HL-60 (cell line): ENCODE measurements at regions not wholly inside any gene's neighbourhood (a gene's known extent, or its start where the extent isn't known, plus 50 kb on each side); places are given as distances from the start of the nearest gene placed in this dataset.

ENCODE experiments used
- DNase-seq, 2 experiments: peaks; one replicate each; pipeline ENCODE4 v3.0.0-alpha.2; 2010 to 2020; ENCODE audit warnings: low read depth in 1 of 2, low spot score in 1 of 2
- H3K27ac ChIP-seq: fragments of 250-450 bp; sonication (Bioruptor Pico); replicated peaks from 2 replicates; pipeline ENCODE4 v1.5.1; 2020; ENCODE audit warnings: mild to moderate bottlenecking, moderate library complexity
- H3K27me3 ChIP-seq: fragments of 250-450 bp; sonication (Bioruptor Pico); 2 replicates; pipeline ENCODE4 v1.5.1; 2021; ENCODE audit warnings: mild to moderate bottlenecking, moderate library complexity; ENCODE audit not compliant: insufficient read depth, poor library complexity, severe bottlenecking
- H3K4me3 ChIP-seq: replicated peaks from 2 replicates; pipeline ENCODE4 v1.5.1; 2011; ENCODE audit warnings: mild to moderate bottlenecking, control low read depth, low read length; ENCODE audit not compliant: insufficient read depth
- GABPA ChIP-seq: IDR thresholded peaks from 2 replicates; pipeline ENCODE4 v1.6.1; 2012; ENCODE audit warnings: low read depth
- POLR2AphosphoS5 ChIP-seq: IDR thresholded peaks from 2 replicates; pipeline ENCODE4 v1.6.1; 2012; ENCODE audit warnings: low read depth
- SPI1 ChIP-seq: IDR thresholded peaks from 2 replicates; pipeline ENCODE4 v1.6.1; 2012; ENCODE audit warnings: low read depth, mild to moderate bottlenecking, borderline replicate concordance
- TF ChIP-seq, protein P1 (sequence below): IDR thresholded peaks from one replicate; pipeline ENCODE4 v1.5.1; 2011; ENCODE audit warnings: low read length, control low read depth, inconsistent platforms; ENCODE audit not compliant: insufficient read depth
- TF ChIP-seq, protein P2 (sequence below): IDR thresholded peaks from 2 replicates; pipeline ENCODE4 v1.6.1; 2012; ENCODE audit warnings: low read depth; ENCODE audit not compliant: insufficient replicate concordance

DNA sequence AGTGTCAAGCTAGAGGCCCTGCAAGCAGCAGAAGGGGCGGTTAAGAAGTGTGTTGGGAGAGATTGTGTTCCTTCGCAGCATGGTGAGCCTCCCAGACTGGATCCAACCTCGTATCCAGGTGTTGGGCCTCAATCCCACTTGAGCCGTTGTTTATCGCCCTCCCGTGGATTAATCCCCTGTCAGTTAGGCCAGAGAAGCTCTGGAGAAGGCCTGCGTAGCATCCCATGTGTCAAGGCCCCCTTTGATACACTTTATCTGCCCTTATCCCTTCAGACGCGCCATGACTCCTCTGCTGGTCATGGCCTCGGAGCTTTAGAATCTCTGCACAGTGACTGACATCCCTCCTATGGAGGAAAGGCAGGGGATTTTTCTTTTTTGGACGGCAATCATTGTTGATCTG, 181.0 kb downstream of the ZFP64 start:
- Histone ChIP-seq H3K27me3 (no peaks in the 10 kb centered on the region), H3K4me3 (no peak overlapping the region), H3K27ac (no peak overlapping the region)
- no peak for DNase-seq
- TF ChIP-seq, protein P1, sequence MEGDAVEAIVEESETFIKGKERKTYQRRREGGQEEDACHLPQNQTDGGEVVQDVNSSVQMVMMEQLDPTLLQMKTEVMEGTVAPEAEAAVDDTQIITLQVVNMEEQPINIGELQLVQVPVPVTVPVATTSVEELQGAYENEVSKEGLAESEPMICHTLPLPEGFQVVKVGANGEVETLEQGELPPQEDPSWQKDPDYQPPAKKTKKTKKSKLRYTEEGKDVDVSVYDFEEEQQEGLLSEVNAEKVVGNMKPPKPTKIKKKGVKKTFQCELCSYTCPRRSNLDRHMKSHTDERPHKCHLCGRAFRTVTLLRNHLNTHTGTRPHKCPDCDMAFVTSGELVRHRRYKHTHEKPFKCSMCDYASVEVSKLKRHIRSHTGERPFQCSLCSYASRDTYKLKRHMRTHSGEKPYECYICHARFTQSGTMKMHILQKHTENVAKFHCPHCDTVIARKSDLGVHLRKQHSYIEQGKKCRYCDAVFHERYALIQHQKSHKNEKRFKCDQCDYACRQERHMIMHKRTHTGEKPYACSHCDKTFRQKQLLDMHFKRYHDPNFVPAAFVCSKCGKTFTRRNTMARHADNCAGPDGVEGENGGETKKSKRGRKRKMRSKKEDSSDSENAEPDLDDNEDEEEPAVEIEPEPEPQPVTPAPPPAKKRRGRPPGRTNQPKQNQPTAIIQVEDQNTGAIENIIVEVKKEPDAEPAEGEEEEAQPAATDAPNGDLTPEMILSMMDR: no peak
- TF ChIP-seq, protein P2, sequence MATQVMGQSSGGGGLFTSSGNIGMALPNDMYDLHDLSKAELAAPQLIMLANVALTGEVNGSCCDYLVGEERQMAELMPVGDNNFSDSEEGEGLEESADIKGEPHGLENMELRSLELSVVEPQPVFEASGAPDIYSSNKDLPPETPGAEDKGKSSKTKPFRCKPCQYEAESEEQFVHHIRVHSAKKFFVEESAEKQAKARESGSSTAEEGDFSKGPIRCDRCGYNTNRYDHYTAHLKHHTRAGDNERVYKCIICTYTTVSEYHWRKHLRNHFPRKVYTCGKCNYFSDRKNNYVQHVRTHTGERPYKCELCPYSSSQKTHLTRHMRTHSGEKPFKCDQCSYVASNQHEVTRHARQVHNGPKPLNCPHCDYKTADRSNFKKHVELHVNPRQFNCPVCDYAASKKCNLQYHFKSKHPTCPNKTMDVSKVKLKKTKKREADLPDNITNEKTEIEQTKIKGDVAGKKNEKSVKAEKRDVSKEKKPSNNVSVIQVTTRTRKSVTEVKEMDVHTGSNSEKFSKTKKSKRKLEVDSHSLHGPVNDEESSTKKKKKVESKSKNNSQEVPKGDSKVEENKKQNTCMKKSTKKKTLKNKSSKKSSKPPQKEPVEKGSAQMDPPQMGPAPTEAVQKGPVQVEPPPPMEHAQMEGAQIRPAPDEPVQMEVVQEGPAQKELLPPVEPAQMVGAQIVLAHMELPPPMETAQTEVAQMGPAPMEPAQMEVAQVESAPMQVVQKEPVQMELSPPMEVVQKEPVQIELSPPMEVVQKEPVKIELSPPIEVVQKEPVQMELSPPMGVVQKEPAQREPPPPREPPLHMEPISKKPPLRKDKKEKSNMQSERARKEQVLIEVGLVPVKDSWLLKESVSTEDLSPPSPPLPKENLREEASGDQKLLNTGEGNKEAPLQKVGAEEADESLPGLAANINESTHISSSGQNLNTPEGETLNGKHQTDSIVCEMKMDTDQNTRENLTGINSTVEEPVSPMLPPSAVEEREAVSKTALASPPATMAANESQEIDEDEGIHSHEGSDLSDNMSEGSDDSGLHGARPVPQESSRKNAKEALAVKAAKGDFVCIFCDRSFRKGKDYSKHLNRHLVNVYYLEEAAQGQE: no peak
- no peak for TF ChIP-seq GABPA
- no peak for TF ChIP-seq SPI1
- TF ChIP-seq POLR2AphosphoS5: no peak

DNA sequence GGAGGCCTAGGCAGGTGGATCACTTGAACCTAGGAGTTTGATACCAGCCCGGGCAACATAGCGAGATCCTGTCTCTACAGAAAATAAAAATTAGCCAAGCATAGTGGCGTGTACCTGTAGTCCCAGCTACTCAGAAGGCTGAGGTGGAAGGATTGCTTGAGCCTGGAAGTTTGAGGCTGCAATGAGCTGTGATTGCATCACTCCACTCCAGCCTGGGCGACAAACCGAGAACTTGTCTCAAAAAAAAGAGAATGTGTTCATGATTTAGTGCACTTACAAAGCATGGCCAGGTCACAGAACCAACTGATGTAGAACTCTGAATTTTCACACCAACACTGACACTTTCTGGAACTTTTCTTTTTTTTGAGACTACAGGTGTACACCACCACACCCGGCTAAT, 182.7 kb downstream of the ZFP64 start:
- no peak overlapping the region for H3K4me3 ChIP-seq
- DNase-seq: no peak
- no peaks in the 10 kb centered on the region for H3K27me3 ChIP-seq
- TF ChIP-seq POLR2AphosphoS5: no peak
- TF ChIP-seq, protein P1: no peak
- no peak for TF ChIP-seq GABPA
- TF ChIP-seq, protein P2: no peak
- TF ChIP-seq SPI1: no peak
- no peak overlapping the region for H3K27ac ChIP-seq

DNA sequence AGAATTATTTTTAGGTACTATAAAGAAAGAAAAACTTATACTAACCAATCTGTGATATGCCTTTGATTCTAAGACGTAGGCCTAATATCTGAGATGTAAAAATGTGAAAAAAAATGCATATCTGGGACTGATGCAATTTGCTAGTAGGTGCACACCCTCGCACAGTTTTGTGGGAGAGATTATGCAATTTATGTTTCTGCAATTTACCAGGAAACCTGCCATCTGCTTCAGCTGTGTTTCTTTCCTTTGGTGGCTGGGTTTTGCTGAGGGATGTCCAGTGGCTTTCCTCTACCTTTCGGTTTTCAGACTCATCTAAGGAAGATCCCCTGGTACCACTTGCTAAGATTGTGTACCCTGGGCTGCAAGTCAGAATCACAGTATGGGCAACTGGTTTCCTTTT, 186.9 kb downstream of the ZFP64 start:
- Histone ChIP-seq H3K4me3 (no peak overlapping the region), H3K27me3 (no peaks in the 10 kb centered on the region), H3K27ac (no peak overlapping the region)
- peak; percentile 54 to 59 for DNase-seq
- TF ChIP-seq SPI1 (no peak), GABPA (no peak), POLR2AphosphoS5 (no peak)
- TF ChIP-seq, protein P1: no peak
- TF ChIP-seq, protein P2: no peak
